NT2/D1 (cell line): ENCODE measurements at regions not wholly inside any gene's neighbourhood (a gene's known extent, or its start where the extent isn't known, plus 50 kb on each side); places are given as distances from the start of the nearest gene placed in this dataset.

Source experiments
- SUZ12 ChIP-seq: IDR thresholded peaks from 2 replicates; pipeline ENCODE4 v1.6.1; 2011; ENCODE audit not compliant: insufficient read length, insufficient read depth; ENCODE audit errors: extremely low read depth
- YY1 ChIP-seq: IDR thresholded peaks from 2 replicates; pipeline ENCODE4 v1.6.1; 2011; ENCODE audit not compliant: insufficient read length, insufficient read depth
- ZNF274 ChIP-seq: IDR thresholded peaks from 2 replicates; pipeline ENCODE4 v1.6.1; 2011; ENCODE audit warnings: mild to moderate bottlenecking, low read depth, low read length

GRCh38 chr12:127479256-127479655, 787.7 kb upstream of the TMEM132C start:
- no peak for TF ChIP-seq ZNF274
- no peak for TF ChIP-seq SUZ12
- TF ChIP-seq YY1, result no peak
